Neural cell (in vitro differentiated cells): ENCODE measurements at regions not wholly inside any gene's neighbourhood (a gene's known extent, or its start where the extent isn't known, plus 50 kb on each side); places are given as distances from the start of the nearest gene placed in this dataset.

Experiments used
- H2AFZ ChIP-seq: fragments of 200-600, 300-800 bp; sonication (generic), shearing (Covaris generic); 2 replicates; pipeline ENCODE4 v1.6.0; 2014; ENCODE audit warnings: low read depth, mild to moderate bottlenecking, antibody characterized with exemption, low read length, moderate library complexity
- H3F3A ChIP-seq: fragments of 200-600 bp; shearing (Covaris generic); 2 replicates; pipeline ENCODE4 v1.6.1; 2016; ENCODE audit warnings: mild to moderate bottlenecking, moderate library complexity, mixed read lengths, antibody characterized with exemption, low read length; ENCODE audit not compliant: insufficient read depth, poor library complexity, severe bottlenecking
- H3K27ac ChIP-seq: fragments of 200-600, 300-800 bp; sonication (generic), shearing (Covaris generic); 2 replicates; pipeline ENCODE4 v1.5.1; 2014; ENCODE audit warnings: mild to moderate bottlenecking, low read length, moderate library complexity
- H3K27me3 ChIP-seq: fragments of 300-800, 200-600 bp; sonication (generic), shearing (Covaris generic); 2 replicates; pipeline ENCODE4 v1.6.0; 2014; ENCODE audit warnings: mild to moderate bottlenecking, low read depth, low read length, moderate library complexity; ENCODE audit not compliant: insufficient read depth
- H3K36me3 ChIP-seq: fragments of 300-800, 200-600 bp; sonication (generic), shearing (Covaris generic); 2 replicates; pipeline ENCODE4 v1.5.1; 2014; ENCODE audit warnings: mild to moderate bottlenecking, antibody characterized with exemption, low read length, moderate library complexity; ENCODE audit not compliant: insufficient read depth
- H3K4me2 ChIP-seq: fragments of 300-800, 200-600 bp; sonication (generic), shearing (Covaris generic); 2 replicates; pipeline ENCODE4 v1.6.0; 2014; ENCODE audit warnings: mild to moderate bottlenecking, low read length
- H3K4me3 ChIP-seq: fragments of 300-800, 200-600 bp; sonication (generic), shearing (Covaris generic); 2 replicates; pipeline ENCODE4 v1.5.1; 2014; ENCODE audit warnings: mild to moderate bottlenecking, low read length, moderate library complexity
- H3K79me2 ChIP-seq: fragments of 200-600 bp; shearing (Covaris generic); replicated peaks from 2 replicates; pipeline ENCODE4 v1.6.0; 2014; ENCODE audit warnings: mild to moderate bottlenecking, low read length, moderate library complexity; ENCODE audit not compliant: insufficient read depth
- H3K9ac ChIP-seq: fragments of 300-800, 200-600 bp; sonication (generic), shearing (Covaris generic); 2 replicates; pipeline ENCODE4 v1.6.1; 2016; ENCODE audit warnings: mild to moderate bottlenecking, low read length, mixed read lengths
- H3K9me2 ChIP-seq: fragments of 200-600 bp; shearing (Covaris generic); 2 replicates; pipeline ENCODE4 v1.6.1; 2016; ENCODE audit warnings: mild to moderate bottlenecking, low read length, mixed read lengths; ENCODE audit not compliant: insufficient read depth
- H3K9me3 ChIP-seq: fragments of 200-600, 300-800 bp; sonication (generic), shearing (Covaris generic); 2 replicates; pipeline ENCODE4 v1.6.1; 2016; ENCODE audit warnings: mild to moderate bottlenecking, mixed run types, low read length, moderate library complexity, mixed read lengths
- H4K20me1 ChIP-seq: fragments of 200-600 bp; shearing (Covaris generic); 2 replicates; pipeline ENCODE4 v1.6.1; 2016; ENCODE audit warnings: mild to moderate bottlenecking, mixed run types; ENCODE audit not compliant: insufficient read depth
- EP300 ChIP-seq: fragments of 450-650 bp; conservative IDR thresholded peaks from 2 replicates; pipeline ENCODE4 v1.6.1; 2014; ENCODE audit warnings: antibody characterized with exemption, mild to moderate bottlenecking, moderate library complexity; ENCODE audit not compliant: poor library complexity, severe bottlenecking
- EZH2 ChIP-seq: fragments of 200-600, 300-800 bp; shearing (Covaris generic), sonication (generic); IDR thresholded peaks from 2 replicates; pipeline ENCODE4 v1.6.1; 2014; ENCODE audit warnings: antibody characterized with exemption, low read length, borderline replicate concordance, mild to moderate bottlenecking; ENCODE audit not compliant: insufficient read depth, poor library complexity, severe bottlenecking
- POLR2AphosphoS5 ChIP-seq: IDR thresholded peaks from 2 replicates; pipeline ENCODE4 v1.6.1; 2012
- RAD21 ChIP-seq: fragments of 450-650 bp; conservative IDR thresholded peaks from 2 replicates; pipeline ENCODE4 v1.6.1; 2014; ENCODE audit warnings: antibody characterized with exemption, mild to moderate bottlenecking, moderate library complexity
- SMC3 ChIP-seq: fragments of 450-650 bp; conservative IDR thresholded peaks from 2 replicates; pipeline ENCODE4 v1.6.1; 2014; ENCODE audit warnings: antibody characterized with exemption, mild to moderate bottlenecking, moderate library complexity; ENCODE audit not compliant: poor library complexity
- TF ChIP-seq, protein P1 (sequence below): IDR thresholded peaks from 2 replicates; pipeline ENCODE4 v1.6.1; 2012; ENCODE audit warnings: borderline replicate concordance
- TF ChIP-seq, protein P2 (sequence below): fragments of 450-650 bp; IDR thresholded peaks from 2 replicates; pipeline ENCODE4 v1.5.1; 2014; ENCODE audit warnings: antibody characterized with exemption, mild to moderate bottlenecking, moderate library complexity; ENCODE audit not compliant: poor library complexity, severe bottlenecking

DNA sequence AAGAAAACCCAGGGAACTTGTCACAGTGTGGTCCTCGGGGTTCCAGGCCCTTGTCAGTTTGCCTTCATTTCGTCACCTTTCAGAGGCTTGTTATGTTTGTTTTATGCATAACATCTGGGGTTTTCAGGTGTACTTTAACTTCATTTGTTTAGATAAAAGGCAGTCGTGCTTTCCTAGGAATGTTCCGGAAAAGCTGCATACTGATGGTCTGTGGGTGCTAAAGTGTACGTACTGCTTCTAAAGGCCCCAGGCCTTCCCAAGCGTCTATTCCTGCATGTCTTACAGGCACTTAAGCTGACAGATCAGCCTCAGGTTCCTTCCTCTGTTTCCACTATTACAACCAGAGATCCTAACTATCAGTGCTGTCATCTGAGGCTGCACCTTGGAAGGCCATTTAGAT is 95.6 kb upstream of the ANKH start:
- no peaks in the 10 kb centered on the region for H3K79me2 ChIP-seq
- H3K9me3 ChIP-seq: no peaks in the 10 kb centered on the region
- H3K27ac ChIP-seq: no peak overlapping the region
- no peak overlapping the region for H2AFZ ChIP-seq
- H3K36me3 ChIP-seq: no peaks in the 10 kb centered on the region
- no peaks in the 10 kb centered on the region for H3K27me3 ChIP-seq
- no peak overlapping the region for H3K4me3 ChIP-seq
- no peak overlapping the region for H3K9ac ChIP-seq
- no peaks in the 10 kb centered on the region for H3F3A ChIP-seq
- H4K20me1 ChIP-seq: no peaks in the 10 kb centered on the region
- H3K9me2 ChIP-seq: no peaks in the 10 kb centered on the region
- TF ChIP-seq, protein P1, sequence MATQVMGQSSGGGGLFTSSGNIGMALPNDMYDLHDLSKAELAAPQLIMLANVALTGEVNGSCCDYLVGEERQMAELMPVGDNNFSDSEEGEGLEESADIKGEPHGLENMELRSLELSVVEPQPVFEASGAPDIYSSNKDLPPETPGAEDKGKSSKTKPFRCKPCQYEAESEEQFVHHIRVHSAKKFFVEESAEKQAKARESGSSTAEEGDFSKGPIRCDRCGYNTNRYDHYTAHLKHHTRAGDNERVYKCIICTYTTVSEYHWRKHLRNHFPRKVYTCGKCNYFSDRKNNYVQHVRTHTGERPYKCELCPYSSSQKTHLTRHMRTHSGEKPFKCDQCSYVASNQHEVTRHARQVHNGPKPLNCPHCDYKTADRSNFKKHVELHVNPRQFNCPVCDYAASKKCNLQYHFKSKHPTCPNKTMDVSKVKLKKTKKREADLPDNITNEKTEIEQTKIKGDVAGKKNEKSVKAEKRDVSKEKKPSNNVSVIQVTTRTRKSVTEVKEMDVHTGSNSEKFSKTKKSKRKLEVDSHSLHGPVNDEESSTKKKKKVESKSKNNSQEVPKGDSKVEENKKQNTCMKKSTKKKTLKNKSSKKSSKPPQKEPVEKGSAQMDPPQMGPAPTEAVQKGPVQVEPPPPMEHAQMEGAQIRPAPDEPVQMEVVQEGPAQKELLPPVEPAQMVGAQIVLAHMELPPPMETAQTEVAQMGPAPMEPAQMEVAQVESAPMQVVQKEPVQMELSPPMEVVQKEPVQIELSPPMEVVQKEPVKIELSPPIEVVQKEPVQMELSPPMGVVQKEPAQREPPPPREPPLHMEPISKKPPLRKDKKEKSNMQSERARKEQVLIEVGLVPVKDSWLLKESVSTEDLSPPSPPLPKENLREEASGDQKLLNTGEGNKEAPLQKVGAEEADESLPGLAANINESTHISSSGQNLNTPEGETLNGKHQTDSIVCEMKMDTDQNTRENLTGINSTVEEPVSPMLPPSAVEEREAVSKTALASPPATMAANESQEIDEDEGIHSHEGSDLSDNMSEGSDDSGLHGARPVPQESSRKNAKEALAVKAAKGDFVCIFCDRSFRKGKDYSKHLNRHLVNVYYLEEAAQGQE: no peak
- TF ChIP-seq EP300 (no peak), SMC3 (no peak)
- TF ChIP-seq, protein P2, sequence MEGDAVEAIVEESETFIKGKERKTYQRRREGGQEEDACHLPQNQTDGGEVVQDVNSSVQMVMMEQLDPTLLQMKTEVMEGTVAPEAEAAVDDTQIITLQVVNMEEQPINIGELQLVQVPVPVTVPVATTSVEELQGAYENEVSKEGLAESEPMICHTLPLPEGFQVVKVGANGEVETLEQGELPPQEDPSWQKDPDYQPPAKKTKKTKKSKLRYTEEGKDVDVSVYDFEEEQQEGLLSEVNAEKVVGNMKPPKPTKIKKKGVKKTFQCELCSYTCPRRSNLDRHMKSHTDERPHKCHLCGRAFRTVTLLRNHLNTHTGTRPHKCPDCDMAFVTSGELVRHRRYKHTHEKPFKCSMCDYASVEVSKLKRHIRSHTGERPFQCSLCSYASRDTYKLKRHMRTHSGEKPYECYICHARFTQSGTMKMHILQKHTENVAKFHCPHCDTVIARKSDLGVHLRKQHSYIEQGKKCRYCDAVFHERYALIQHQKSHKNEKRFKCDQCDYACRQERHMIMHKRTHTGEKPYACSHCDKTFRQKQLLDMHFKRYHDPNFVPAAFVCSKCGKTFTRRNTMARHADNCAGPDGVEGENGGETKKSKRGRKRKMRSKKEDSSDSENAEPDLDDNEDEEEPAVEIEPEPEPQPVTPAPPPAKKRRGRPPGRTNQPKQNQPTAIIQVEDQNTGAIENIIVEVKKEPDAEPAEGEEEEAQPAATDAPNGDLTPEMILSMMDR: no peak
- no peak overlapping the region for H3K4me2 ChIP-seq

DNA sequence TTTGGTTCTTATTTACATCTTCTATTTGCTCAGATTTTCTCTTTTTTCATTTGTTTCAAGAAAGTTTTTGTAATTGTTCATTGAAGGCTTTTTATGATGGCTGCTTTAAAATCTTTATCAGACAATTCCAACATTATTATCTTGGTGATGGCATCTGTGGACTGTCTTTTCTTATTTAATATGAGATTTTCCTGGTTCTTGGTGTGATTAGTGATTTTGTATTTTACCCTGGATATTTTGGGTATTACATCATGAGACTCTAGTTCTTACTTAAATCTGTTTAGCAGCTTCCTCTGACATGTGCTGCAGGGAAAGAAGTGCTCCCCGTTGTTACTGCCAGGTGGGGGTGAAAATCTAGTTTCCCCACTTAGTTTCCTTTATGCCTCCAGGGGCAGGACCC is 94.2 kb upstream of the ANKH start:
- Histone ChIP-seq H3K9me3 (no peaks in the 10 kb centered on the region), H3K9me2 (no peaks in the 10 kb centered on the region), H2AFZ (no peak overlapping the region), H3K4me2 (no peak overlapping the region), H3K27ac (no peak overlapping the region), H3K36me3 (no peaks in the 10 kb centered on the region), H3K9ac (no peak overlapping the region), H3K79me2 (no peaks in the 10 kb centered on the region), H3F3A (no peaks in the 10 kb centered on the region), H4K20me1 (no peaks in the 10 kb centered on the region), H3K4me3 (no peak overlapping the region), H3K27me3 (no peaks in the 10 kb centered on the region)
- TF ChIP-seq, protein P1: no peak

DNA sequence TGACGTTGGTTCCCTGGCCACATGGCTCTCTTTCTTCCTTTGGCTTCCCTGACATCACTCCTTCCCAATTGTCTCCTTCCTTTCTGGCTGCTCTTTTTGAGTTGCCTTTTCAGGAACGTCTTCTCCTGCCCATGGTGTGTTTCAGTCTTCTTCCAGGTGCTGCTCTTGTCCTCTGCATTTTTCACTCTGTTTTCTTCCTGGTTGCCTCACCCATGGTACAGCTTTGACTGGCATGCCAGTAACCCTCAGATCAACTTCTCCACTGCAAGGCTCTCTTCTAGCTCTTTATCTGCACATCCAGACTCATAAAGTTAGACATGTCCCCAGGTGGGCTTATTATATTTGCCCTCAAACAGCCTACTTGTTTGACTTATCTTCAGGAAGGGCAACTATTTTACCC is 91.0 kb upstream of the ANKH start:
- no peaks in the 10 kb centered on the region for H3K9me2 ChIP-seq
- H3K4me3 ChIP-seq: no peak overlapping the region
- H3K27me3 ChIP-seq: no peaks in the 10 kb centered on the region
- no peak overlapping the region for H3K27ac ChIP-seq
- H4K20me1 ChIP-seq: no peaks in the 10 kb centered on the region
- no peaks in the 10 kb centered on the region for H3K9me3 ChIP-seq
- no peak overlapping the region for H3K9ac ChIP-seq
- H3F3A ChIP-seq: no peaks in the 10 kb centered on the region
- no peaks in the 10 kb centered on the region for H3K79me2 ChIP-seq
- H2AFZ ChIP-seq: no peak overlapping the region
- no peaks in the 10 kb centered on the region for H3K36me3 ChIP-seq
- no peak overlapping the region for H3K4me2 ChIP-seq
- TF ChIP-seq, protein P1: no peak
- TF ChIP-seq, protein P2: no peak
- TF ChIP-seq EP300: no peak
- TF ChIP-seq SMC3: no peak
- no peak for TF ChIP-seq RAD21
- no peak for TF ChIP-seq POLR2AphosphoS5
- TF ChIP-seq EZH2: no peak
